WI38 (cell line): ENCODE measurements at regions not wholly inside any gene's neighbourhood (a gene's known extent, or its start where the extent isn't known, plus 50 kb on each side); places are given as distances from the start of the nearest gene placed in this dataset.

Experiments
- H3K4me3 ChIP-seq: 2 replicates; pipeline ENCODE4 v1.5.1; 2011; ENCODE audit warnings: low read depth, mild to moderate bottlenecking, control low read depth, low read length
- CTCF ChIP-seq: IDR thresholded peaks from 2 replicates; pipeline ENCODE4 v1.5.1; 2012; ENCODE audit warnings: low read depth, mild to moderate bottlenecking, control low read depth, low read length

- TF ChIP-seq CTCF, result no peak
- H3K4me3 ChIP-seq, result no peak overlapping the region
Observed at GRCh38 chr21:36247316-36248010, 72.5 kb upstream of the MORC3 start.

- H3K4me3 ChIP-seq, result no peak overlapping the region
- TF ChIP-seq CTCF, result no peak
Observed at GRCh38 chr21:36249576-36250422, 70.2 kb upstream of the MORC3 start.

GRCh38 chr21:36250423-36251075 is 69.4 kb upstream of the MORC3 start:
- TF ChIP-seq CTCF, result no peak
- H3K4me3 ChIP-seq, result no peak overlapping the region

GRCh38 chr21:36254106-36254941 is 65.7 kb upstream of the MORC3 start:
- H3K4me3 ChIP-seq, result no peak overlapping the region
- TF ChIP-seq CTCF, result no peak

- TF ChIP-seq CTCF, result no peak
- H3K4me3 ChIP-seq, result no peak overlapping the region
Observed at GRCh38 chr21:36255663-36256062, 64.3 kb upstream of the MORC3 start.

GRCh38 chr21:36257657-36258056 is 62.3 kb upstream of the MORC3 start:
- H3K4me3 ChIP-seq, result no peak overlapping the region
- TF ChIP-seq CTCF, result no peak
